Fibroblast of lung (primary cell): ENCODE measurements at regions not wholly inside any gene's neighbourhood (a gene's known extent, or its start where the extent isn't known, plus 50 kb on each side); places are given as distances from the start of the nearest gene placed in this dataset.

ENCODE experiments used
- DNase-seq, 2 donors: peaks; one replicate each; pipeline versions ENCODE4 v3.0.0 to v3.0.0-alpha.2; 2010; ENCODE audit warnings: low read depth in 2 of 2
- H2AFZ ChIP-seq: 2 replicates; pipeline ENCODE4 v1.5.1; 2012; ENCODE audit warnings: low read length, control low read depth, inconsistent platforms
- H3K27ac ChIP-seq: 2 replicates; pipeline ENCODE4 v1.5.1; 2011; ENCODE audit warnings: low read length, control low read depth; ENCODE audit not compliant: insufficient read depth
- H3K27me3 ChIP-seq: 2 replicates; pipeline ENCODE4 v1.5.1; 2011; ENCODE audit warnings: mild to moderate bottlenecking, low read length; ENCODE audit not compliant: control insufficient read depth, insufficient read depth
- H3K36me3 ChIP-seq: 2 replicates; pipeline ENCODE4 v1.5.1; 2011; ENCODE audit warnings: low read length; ENCODE audit not compliant: control insufficient read depth, insufficient read depth
- H3K4me1 ChIP-seq: 2 replicates; pipeline ENCODE4 v1.5.1; 2011; ENCODE audit warnings: low read length; ENCODE audit not compliant: control insufficient read depth, insufficient read depth; ENCODE audit errors: extremely low read depth
- H3K4me2 ChIP-seq: 2 replicates; pipeline ENCODE4 v1.5.1; 2011; ENCODE audit warnings: low read length, control low read depth; ENCODE audit not compliant: insufficient read depth; ENCODE audit errors: extremely low read depth
- H3K4me3 ChIP-seq, 4 experiments: fragments of 200-600 bp in 1 of 4; sonication (generic) in 1 of 4; replicated peaks in 1 of 4; 2 replicates each; pipeline ENCODE4 v1.5.1; 2011 to 2016; ENCODE audit warnings: low read length in 4 of 4, low read depth in 3 of 4, mild to moderate bottlenecking in 3 of 4, control low read depth in 2 of 4, inconsistent platforms in 1 of 4, mixed read lengths in 1 of 4; ENCODE audit not compliant: insufficient read depth in 1 of 4; ENCODE audit errors: control extremely low read depth in 1 of 4
- H3K79me2 ChIP-seq: 2 replicates; pipeline ENCODE4 v1.5.1; 2012; ENCODE audit warnings: mild to moderate bottlenecking, low read length, inconsistent platforms; ENCODE audit not compliant: control insufficient read depth, insufficient read depth
- H3K9ac ChIP-seq: 2 replicates; pipeline ENCODE4 v1.5.1; 2011; ENCODE audit warnings: mild to moderate bottlenecking, low read length, control low read depth; ENCODE audit not compliant: insufficient read depth
- H3K9me3 ChIP-seq: 2 replicates; pipeline ENCODE4 v1.5.1; 2012; ENCODE audit warnings: low read depth, low read length; ENCODE audit not compliant: control insufficient read depth, insufficient read depth
- H4K20me1 ChIP-seq: 2 replicates; pipeline ENCODE4 v1.5.1; 2011; ENCODE audit warnings: low read length; ENCODE audit not compliant: control insufficient read depth, insufficient read depth; ENCODE audit errors: extremely low read depth
- CTCF ChIP-seq, 2 donors: IDR thresholded peaks in 1 of 2; conservative IDR thresholded peaks in 1 of 2; 1 replicate in 1 of 2; 2 replicates in 1 of 2; pipeline ENCODE4 v1.5.1; 2011 to 2012; ENCODE audit warnings: low read length in 2 of 2, control low read depth in 1 of 2, inconsistent platforms in 1 of 2, low read depth in 1 of 2, mild to moderate bottlenecking in 1 of 2
- EZH2 ChIP-seq: IDR thresholded peaks from 2 replicates; pipeline ENCODE4 v1.5.1; 2012; ENCODE audit warnings: low read length, control low read depth, mild to moderate bottlenecking; ENCODE audit errors: missing control alignments

GRCh38 chr3:14019459-14019858 is 105.2 kb downstream of the CHCHD4 start:
- H3K9ac ChIP-seq, result no peak overlapping the region
- no peak overlapping the region for H3K27ac ChIP-seq
- no peak overlapping the region for H2AFZ ChIP-seq
- TF ChIP-seq EZH2 (no peak), CTCF (conservative IDR thresholded peaks at IDR 0.05 in 1 of 2, IDR thresholded peaks at IDR 0.05 in 1 of 2; ENCODE audit: low read depth in 1 of 2, low read length in 2 of 2) (no peak)
- no peaks in the 10 kb centered on the region for H3K4me1 ChIP-seq
- H3K36me3 ChIP-seq, result no peaks in the 10 kb centered on the region
- no peaks in the 10 kb centered on the region for H3K79me2 ChIP-seq
- no peaks in the 10 kb centered on the region for H4K20me1 ChIP-seq
- no peak overlapping the region for H3K4me2 ChIP-seq
- no peak for DNase-seq
- H3K27me3 ChIP-seq, result no peaks in the 10 kb centered on the region
- no peaks in the 10 kb centered on the region for H3K9me3 ChIP-seq
- H3K4me3 ChIP-seq, result no peak overlapping the region

DNA sequence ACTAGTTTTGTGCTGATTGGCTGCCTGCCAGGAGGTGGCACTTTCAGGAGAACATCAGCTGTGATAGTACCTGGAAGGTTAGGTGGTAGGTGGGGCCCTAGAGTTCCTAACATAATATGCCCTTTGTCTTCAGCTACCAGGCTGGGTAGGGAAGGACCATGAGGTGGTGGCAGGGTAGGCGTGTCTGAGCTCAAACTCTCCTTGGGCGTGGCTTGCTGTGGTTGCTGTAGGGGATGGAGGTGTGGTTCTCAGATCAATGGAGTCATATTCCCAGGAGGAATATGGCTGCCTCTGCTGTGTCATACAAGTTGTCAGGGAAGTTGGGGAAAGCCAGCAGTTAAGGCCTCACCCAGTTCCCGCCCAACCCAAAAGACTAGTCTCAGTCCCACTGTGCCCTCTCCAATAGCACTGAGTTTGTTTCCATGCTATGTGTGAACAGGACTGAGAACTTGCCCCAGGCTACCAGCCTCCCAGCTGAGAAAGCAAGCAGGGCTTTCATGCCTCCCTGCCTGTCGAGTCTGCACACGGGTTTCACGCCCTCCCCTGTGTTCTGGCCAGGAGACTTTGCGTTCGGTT is 107.7 kb downstream of the CHCHD4 start:
- H2AFZ ChIP-seq, result no peak overlapping the region
- no peak overlapping the region for H3K4me3 ChIP-seq
- no peaks in the 10 kb centered on the region for H3K9me3 ChIP-seq
- no peak overlapping the region for H3K4me2 ChIP-seq
- DNase-seq, result no peak
- no peaks in the 10 kb centered on the region for H4K20me1 ChIP-seq
- H3K27ac ChIP-seq, result no peak overlapping the region
- TF ChIP-seq EZH2 (no peak), CTCF (conservative IDR thresholded peaks at IDR 0.05 in 1 of 2, IDR thresholded peaks at IDR 0.05 in 1 of 2; ENCODE audit: low read depth in 1 of 2, low read length in 2 of 2) (no peak)
- H3K36me3 ChIP-seq, result no peaks in the 10 kb centered on the region
- no peaks in the 10 kb centered on the region for H3K79me2 ChIP-seq
- H3K9ac ChIP-seq, result no peak overlapping the region
- no peaks in the 10 kb centered on the region for H3K27me3 ChIP-seq
- H3K4me1 ChIP-seq, result no peaks in the 10 kb centered on the region

DNA sequence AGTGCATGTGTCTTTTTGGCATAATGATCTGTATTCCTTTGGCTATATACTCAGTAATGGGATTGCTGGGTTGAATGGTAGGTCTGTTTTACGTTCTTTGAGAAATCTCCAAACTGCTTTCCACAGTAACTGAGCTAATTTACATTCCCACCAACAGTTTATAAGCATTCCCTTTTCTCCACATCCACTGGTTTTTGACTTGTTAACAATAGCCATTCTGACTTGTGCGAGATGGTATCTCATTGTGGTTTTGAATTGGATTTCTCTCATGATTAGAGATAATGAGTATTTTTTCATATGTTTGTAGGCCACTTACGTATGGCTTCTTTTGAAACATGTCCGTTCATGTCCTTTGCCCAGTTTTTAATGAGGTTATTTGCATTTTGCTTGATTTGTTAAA is 117.7 kb downstream of the CHCHD4 start:
- Histone ChIP-seq H3K4me1 (no peaks in the 10 kb centered on the region), H4K20me1 (no peaks in the 10 kb centered on the region), H2AFZ (no peak overlapping the region), H3K9me3 (no peaks in the 10 kb centered on the region), H3K27ac (no peak overlapping the region), H3K4me3 (no peak overlapping the region), H3K27me3 (no peaks in the 10 kb centered on the region), H3K9ac (no peak overlapping the region), H3K36me3 (no peaks in the 10 kb centered on the region), H3K79me2 (no peaks in the 10 kb centered on the region), H3K4me2 (no peak overlapping the region)
- TF ChIP-seq CTCF (conservative IDR thresholded peaks at IDR 0.05 in 1 of 2, IDR thresholded peaks at IDR 0.05 in 1 of 2; ENCODE audit: low read depth in 1 of 2, low read length in 2 of 2) (no peak), EZH2 (no peak)
- peak in 1 of 2 donors; percentile 40 for DNase-seq
